Fibroblast of lung (primary cell): ENCODE measurements at regions not wholly inside any gene's neighbourhood (a gene's known extent, or its start where the extent isn't known, plus 50 kb on each side); places are given as distances from the start of the nearest gene placed in this dataset.

Experiments
- EZH2 ChIP-seq: IDR thresholded peaks from 2 replicates; pipeline ENCODE4 v1.5.1; 2012; ENCODE audit warnings: low read length, control low read depth, mild to moderate bottlenecking; ENCODE audit errors: missing control alignments
- TF ChIP-seq, protein P1 (sequence below), 2 donors: IDR thresholded peaks in 1 of 2; conservative IDR thresholded peaks in 1 of 2; 1 replicate in 1 of 2; 2 replicates in 1 of 2; pipeline ENCODE4 v1.5.1; 2011 to 2012; ENCODE audit warnings: low read length in 2 of 2, control low read depth in 1 of 2, inconsistent platforms in 1 of 2, low read depth in 1 of 2, mild to moderate bottlenecking in 1 of 2

DNA sequence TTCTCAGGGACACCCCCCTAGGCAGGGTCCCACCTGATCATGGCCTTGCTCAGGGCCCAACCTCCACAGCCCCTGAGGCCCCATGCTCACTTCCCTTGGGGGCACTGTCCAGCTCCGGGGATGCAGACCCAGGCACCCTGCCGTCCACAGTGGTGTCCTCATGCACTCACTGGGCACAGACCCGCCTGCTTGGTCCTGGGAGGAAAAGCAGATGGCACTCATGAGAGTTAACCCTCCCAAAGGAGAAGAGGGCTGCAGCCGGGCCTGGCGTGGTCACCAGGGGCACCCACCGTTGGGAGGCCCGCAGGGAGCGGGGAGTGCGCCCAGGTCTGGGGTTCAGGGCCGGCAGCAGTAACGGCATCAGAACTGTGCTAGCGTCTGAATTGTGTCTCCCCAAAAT is 1270.9 kb downstream of the BRD1 start:
- TF ChIP-seq, protein P1, sequence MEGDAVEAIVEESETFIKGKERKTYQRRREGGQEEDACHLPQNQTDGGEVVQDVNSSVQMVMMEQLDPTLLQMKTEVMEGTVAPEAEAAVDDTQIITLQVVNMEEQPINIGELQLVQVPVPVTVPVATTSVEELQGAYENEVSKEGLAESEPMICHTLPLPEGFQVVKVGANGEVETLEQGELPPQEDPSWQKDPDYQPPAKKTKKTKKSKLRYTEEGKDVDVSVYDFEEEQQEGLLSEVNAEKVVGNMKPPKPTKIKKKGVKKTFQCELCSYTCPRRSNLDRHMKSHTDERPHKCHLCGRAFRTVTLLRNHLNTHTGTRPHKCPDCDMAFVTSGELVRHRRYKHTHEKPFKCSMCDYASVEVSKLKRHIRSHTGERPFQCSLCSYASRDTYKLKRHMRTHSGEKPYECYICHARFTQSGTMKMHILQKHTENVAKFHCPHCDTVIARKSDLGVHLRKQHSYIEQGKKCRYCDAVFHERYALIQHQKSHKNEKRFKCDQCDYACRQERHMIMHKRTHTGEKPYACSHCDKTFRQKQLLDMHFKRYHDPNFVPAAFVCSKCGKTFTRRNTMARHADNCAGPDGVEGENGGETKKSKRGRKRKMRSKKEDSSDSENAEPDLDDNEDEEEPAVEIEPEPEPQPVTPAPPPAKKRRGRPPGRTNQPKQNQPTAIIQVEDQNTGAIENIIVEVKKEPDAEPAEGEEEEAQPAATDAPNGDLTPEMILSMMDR (conservative IDR thresholded peaks at IDR 0.05 in 1 of 2, IDR thresholded peaks at IDR 0.05 in 1 of 2; ENCODE audit: low read depth in 1 of 2, low read length in 2 of 2) = no peak
- no peak for TF ChIP-seq EZH2
